ENCODE measurements at regions not wholly inside any gene's neighbourhood (a gene's known extent, or its start where the extent isn't known, plus 50 kb on each side); places are given as distances from the start of the nearest gene placed in this dataset.

GRCh38 chr4:96241819-96242218 is 401.9 kb downstream of the PDHA2 start:
- Histone ChIP-seq H3K27ac (ENCODE audit: low read depth, low read length) (no peak overlapping the region), H3K4me3 (replicated peaks in 1 of 2; ENCODE audit: low read depth in 1 of 2, low read length in 2 of 2) (no peak overlapping the region), H3K9me2 (ENCODE audit: insufficient read depth) (no peaks in the 10 kb centered on the region), H3K4me1 (ENCODE audit: control insufficient read depth in 1 of 2, insufficient read depth in 2 of 2, low read length in 2 of 2) (no peaks in the 10 kb centered on the region), H3K9ac (ENCODE audit: low read length) (no peak overlapping the region), H2AFZ (ENCODE audit: low read depth, low read length, poor library complexity, severe bottlenecking) (no peak overlapping the region), H3K79me2 (ENCODE audit: insufficient read depth, low read length) (no peaks in the 10 kb centered on the region), H4K20me1 (ENCODE audit: insufficient read depth) (no peaks in the 10 kb centered on the region), H3K27me3 (ENCODE audit: insufficient read depth, low read length) (no peaks in the 10 kb centered on the region), H3K36me3 (ENCODE audit: control insufficient read depth in 1 of 2, insufficient read depth in 2 of 2, low read length in 2 of 2) (no peaks in the 10 kb centered on the region), H3K9me3 (ENCODE audit: control insufficient read depth in 1 of 2, insufficient read depth in 1 of 2, low read depth in 1 of 2, low read length in 2 of 2) (no peaks in the 10 kb centered on the region), H3K4me2 (ENCODE audit: low read length) (no peak overlapping the region)
- TF ChIP-seq RAD21 (IDR thresholded peaks at IDR 0.05; ENCODE audit: low read depth) (no peak), ATF3 (IDR thresholded peaks at IDR 0.05) (no peak), ZBTB33 (IDR thresholded peaks at IDR 0.05; ENCODE audit: extremely low read depth, insufficient replicate concordance, low read length) (no peak), SIN3A (IDR thresholded peaks at IDR 0.05; ENCODE audit: low read depth) (no peak), EGR1 (IDR thresholded peaks at IDR 0.05; ENCODE audit: low read depth) (no peak), REST (IDR thresholded peaks at IDR 0.05; ENCODE audit: low read depth) (no peak), YY1 (IDR thresholded peaks at IDR 0.05; ENCODE audit: extremely low read depth, insufficient replicate concordance, low read depth, low read length) (no peak), FOSL1 (IDR thresholded peaks at IDR 0.05; ENCODE audit: low read depth) (no peak), ZNF274 (IDR thresholded peaks at IDR 0.05; ENCODE audit: low read depth, low read length) (no peak), CEBPB (IDR thresholded peaks at IDR 0.05; ENCODE audit: low read depth) (no peak), EZH2phosphoT487 (IDR thresholded peaks at IDR 0.05; ENCODE audit: borderline replicate concordance) (no peak)
- BruUV-seq (replicated peaks), result no TSS peak
- ChIA-PET POLR2A (no interaction called here), CTCF (no interaction called here), RAD21 (ENCODE audit: low non-redundant PET in 1 of 2, low total read pairs in 2 of 2, uncharacterized antibody in 2 of 2, unreplicated experiment in 2 of 2) (no interaction called here)
- intact Hi-C loops (cut with micrococcal nuclease), result no loop called here
- DNase-seq (ENCODE audit: low read depth, low spot score), result no peak
- ATAC-seq, result no peak
